SK-N-SH (cell line): ENCODE measurements at regions not wholly inside any gene's neighbourhood (a gene's known extent, or its start where the extent isn't known, plus 50 kb on each side); places are given as distances from the start of the nearest gene placed in this dataset.

ENCODE experiments used
- CTCF ChIA-PET: fragments of 300-600, 350-600 bp; formaldehyde crosslinking; extraction: SDS; loops from one replicate; lab custom pipeline; 2021; lab: Yijun Ruan, JAX
- POLR2A ChIA-PET: fragments of 350-600 bp; sonication (Branson Sonifier 250); formaldehyde crosslinking; extraction: SDS; loops from one replicate; lab custom pipeline; 2020; ENCODE audit warnings: antibody characterized with exemption, inconsistent platforms; lab: Yijun Ruan, JAX
- DNase-seq: peaks from one replicate; pipeline ENCODE4 v3.0.0; 2012
- H2AFZ ChIP-seq: fragments of 200-600 bp; sonication (generic); 2 replicates; pipeline ENCODE4 v1.8.1; 2016; ENCODE audit warnings: antibody characterized with exemption, mild to moderate bottlenecking, low read depth
- H3F3A ChIP-seq: fragments of 200-600 bp; sonication (generic); replicated peaks from 2 replicates; pipeline ENCODE3; 2016; ENCODE audit warnings: antibody characterized with exemption, mild to moderate bottlenecking; ENCODE audit not compliant: insufficient read depth
- H3K27ac ChIP-seq, 2 experiments: fragments of 200-500 bp in 1 of 2; fragments of 200-600 bp in 1 of 2; sonication (Bioruptor generic) in 1 of 2; sonication (generic), shearing (Covaris generic) in 1 of 2; 2 replicates each; pipeline versions ENCODE4 v1.5.1 to v1.6.1; 2014 to 2016; ENCODE audit warnings: low read depth in 2 of 2, inconsistent platforms in 1 of 2, low read length in 1 of 2, mild to moderate bottlenecking in 1 of 2, mixed read lengths in 1 of 2
- H3K27me3 ChIP-seq: fragments of 200-600 bp; sonication (generic), shearing (Covaris generic); 2 replicates; pipeline ENCODE4 v1.6.1; 2016; ENCODE audit warnings: mixed run types; ENCODE audit not compliant: insufficient read depth
- H3K36me3 ChIP-seq, 2 experiments: fragments of 200-500 bp in 1 of 2; fragments of 200-600 bp in 1 of 2; sonication (Bioruptor generic) in 1 of 2; sonication (generic) in 1 of 2; replicated peaks in 1 of 2; 2 replicates each; pipeline versions ENCODE3 to v1.5.1; 2014 to 2016; ENCODE audit warnings: low read length in 1 of 2, mild to moderate bottlenecking in 1 of 2; ENCODE audit not compliant: insufficient read depth in 2 of 2, control insufficient read depth in 1 of 2
- H3K4me1 ChIP-seq, 2 experiments: fragments of 200-500 bp in 1 of 2; fragments of 200-600 bp in 1 of 2; sonication (Bioruptor generic) in 1 of 2; sonication (generic), shearing (Covaris generic) in 1 of 2; 2 replicates each; pipeline versions ENCODE4 v1.5.1 to v1.6.1; 2014 to 2016; ENCODE audit warnings: low read depth in 1 of 2, low read length in 1 of 2, mixed run types in 1 of 2; ENCODE audit not compliant: insufficient read depth in 2 of 2, control insufficient read depth in 1 of 2
- H3K4me2 ChIP-seq: fragments of 200-600 bp; sonication (generic), shearing (Covaris generic); 2 replicates; pipeline ENCODE4 v1.6.1; 2017; ENCODE audit warnings: mixed run types
- H3K4me3 ChIP-seq, 2 experiments: fragments of 200-500 bp in 1 of 2; fragments of 200-600 bp in 1 of 2; sonication (Bioruptor generic) in 1 of 2; sonication (generic), shearing (Covaris generic) in 1 of 2; 2 replicates each; pipeline versions ENCODE4 v1.5.1 to v1.8.1; 2014 to 2016; ENCODE audit warnings: low read depth in 2 of 2, inconsistent platforms in 1 of 2, low read length in 1 of 2, mild to moderate bottlenecking in 1 of 2, mixed read lengths in 1 of 2, moderate library complexity in 1 of 2
- H3K79me2 ChIP-seq: fragments of 200-600 bp; sonication (generic); 2 replicates; pipeline ENCODE4 v1.8.1; 2017; ENCODE audit warnings: mild to moderate bottlenecking; ENCODE audit not compliant: insufficient read depth
- H3K9ac ChIP-seq: fragments of 200-600 bp; sonication (generic); 2 replicates; pipeline ENCODE4 v1.6.1; 2017; ENCODE audit warnings: mixed run types
- H3K9me2 ChIP-seq: fragments of 200-600 bp; sonication (generic); 2 replicates; pipeline ENCODE4 v1.6.1; 2017; ENCODE audit warnings: mixed run types
- H3K9me3 ChIP-seq: fragments of 200-600 bp; sonication (generic); 2 replicates; pipeline ENCODE4 v1.6.1; 2017; ENCODE audit warnings: mixed run types, mild to moderate bottlenecking, moderate library complexity
- H4K20me1 ChIP-seq: fragments of 200-600 bp; sonication (generic); 2 replicates; pipeline ENCODE4 v1.6.1; 2017; ENCODE audit warnings: mild to moderate bottlenecking, mixed run types; ENCODE audit not compliant: insufficient read depth
- FOXM1 ChIP-seq: IDR thresholded peaks from 2 replicates; pipeline ENCODE4 v1.4.0; 2012; ENCODE audit warnings: low read depth, mild to moderate bottlenecking
- GABPA ChIP-seq: IDR thresholded peaks from 2 replicates; pipeline ENCODE4 v1.4.0; 2012; ENCODE audit warnings: low read depth, mild to moderate bottlenecking
- PBX3 ChIP-seq: IDR thresholded peaks from 2 replicates; pipeline ENCODE4; 2012
- RXRA ChIP-seq: IDR thresholded peaks from 2 replicates; pipeline ENCODE4 v1.4.0; 2012; ENCODE audit warnings: low read depth, mild to moderate bottlenecking, borderline replicate concordance
- SIN3A ChIP-seq: IDR thresholded peaks from 2 replicates; pipeline ENCODE4 v1.6.1; 2012; ENCODE audit warnings: low read depth, mild to moderate bottlenecking, low read length, moderate library complexity, borderline replicate concordance
- TAF1 ChIP-seq: IDR thresholded peaks from 2 replicates; pipeline ENCODE4 v1.6.1; 2012; ENCODE audit warnings: low read depth, mild to moderate bottlenecking, low read length, moderate library complexity, borderline replicate concordance
- WGBS: methylation state at CpG from one replicate; pipeline ENCODE4 v1.1.6; 2017; ENCODE audit warnings: low lambda C conversion rate; 5-methylcytosine and 5-hydroxymethylcytosine counted together
- TF ChIP-seq, protein P1 (sequence below): IDR thresholded peaks from 2 replicates; pipeline ENCODE4 v1.4.0; 2012; ENCODE audit warnings: low read depth, borderline replicate concordance
- TF ChIP-seq, protein P2 (sequence below): IDR thresholded peaks from 2 replicates; pipeline ENCODE4 v1.4.0; 2012; ENCODE audit warnings: low read depth
- TF ChIP-seq, protein P3 (sequence below): IDR thresholded peaks from 2 replicates; pipeline ENCODE4 v1.6.1; 2012; ENCODE audit warnings: mild to moderate bottlenecking, low read depth, low read length, moderate library complexity
- TF ChIP-seq, protein P4 (sequence below): IDR thresholded peaks from 2 replicates; pipeline ENCODE4 v1.4.0; 2012; ENCODE audit warnings: low read depth, borderline replicate concordance
- TF ChIP-seq, protein P5 (sequence below): fragments of 150-350 bp; IDR thresholded peaks from 2 replicates; pipeline ENCODE4 v1.6.1; 2016; ENCODE audit warnings: mild to moderate bottlenecking, low read depth, low read length

DNA sequence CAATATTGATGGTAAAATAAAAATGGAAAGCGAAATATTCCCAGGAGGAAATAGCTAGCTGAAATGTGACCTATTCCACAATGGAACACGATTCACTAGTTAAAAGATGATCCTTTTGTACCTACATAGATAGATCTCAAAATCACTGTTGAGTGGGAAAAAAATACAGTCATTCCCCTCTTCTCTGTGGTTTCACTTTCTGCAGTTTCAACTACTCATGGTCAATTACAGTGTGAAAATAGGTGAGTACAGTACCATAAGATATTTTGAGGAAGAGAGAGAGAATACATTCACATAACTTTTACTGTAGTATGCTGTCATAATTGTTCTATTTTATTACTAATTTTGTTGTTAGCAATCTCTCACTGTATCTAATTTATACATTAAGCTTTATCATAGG is 56.0 kb upstream of the COL13A1 start:
- WGBS: 56% methylated on average over 2 of the region's 2 CpGs
- CTCF ChIA-PET: interaction anchor here (0.9 to 4.5 kb wide), 3 partner anchors 9 to 169 kb away, joined by 3 to 42 read pairs (median 4); no protein-coding TSS in a partner anchor
- Histone ChIP-seq H3K36me3 (no peaks in the 10 kb centered on the region), H3K27me3 (peaks cover 7% of the 10 kb centered on the region; the same call in 1 of the 2 replicates), H4K20me1 (no peaks in the 10 kb centered on the region), H3K9ac (no peak overlapping the region), H3K9me3 (no peaks in the 10 kb centered on the region), H3K27ac (no peak overlapping the region), H3F3A (no peaks in the 10 kb centered on the region), H3K9me2 (no peaks in the 10 kb centered on the region), H3K4me2 (no peak overlapping the region), H3K4me3 (no peak overlapping the region), H3K4me1 (peaks cover 5 to 8% of the 10 kb centered on the region in 2 experiments; a peak in 2 of 4 replicates), H2AFZ (no peak overlapping the region), H3K79me2 (no peaks in the 10 kb centered on the region)
- TF ChIP-seq RXRA: no peak
- no peak for DNase-seq
- POLR2A ChIA-PET: no interaction called here

- H3K36me3 ChIP-seq: no peaks in the 10 kb centered on the region
- H3K27ac ChIP-seq: no peak overlapping the region
- CTCF ChIA-PET: interaction anchor here (1.6 kb wide), 1 partner anchor 102 kb away, joined by 8 read pairs; no protein-coding TSS in a partner anchor
- H3K4me3 ChIP-seq: no peak overlapping the region
- H3K79me2 ChIP-seq: no peaks in the 10 kb centered on the region
- H3K9ac ChIP-seq: no peak overlapping the region
- no peaks in the 10 kb centered on the region for H4K20me1 ChIP-seq
- WGBS: 95% methylated on average over 5 of the region's 5 CpGs
- DNase-seq: no peak
- POLR2A ChIA-PET: no interaction called here
- H3K27me3 ChIP-seq: peaks cover 7% of the 10 kb centered on the region; the same call in 1 of the 2 replicates
- TF ChIP-seq PBX3: no peak
- TF ChIP-seq, protein P1, sequence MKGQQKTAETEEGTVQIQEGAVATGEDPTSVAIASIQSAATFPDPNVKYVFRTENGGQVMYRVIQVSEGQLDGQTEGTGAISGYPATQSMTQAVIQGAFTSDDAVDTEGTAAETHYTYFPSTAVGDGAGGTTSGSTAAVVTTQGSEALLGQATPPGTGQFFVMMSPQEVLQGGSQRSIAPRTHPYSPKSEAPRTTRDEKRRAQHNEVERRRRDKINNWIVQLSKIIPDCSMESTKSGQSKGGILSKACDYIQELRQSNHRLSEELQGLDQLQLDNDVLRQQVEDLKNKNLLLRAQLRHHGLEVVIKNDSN: no peak
- TF ChIP-seq, protein P2, sequence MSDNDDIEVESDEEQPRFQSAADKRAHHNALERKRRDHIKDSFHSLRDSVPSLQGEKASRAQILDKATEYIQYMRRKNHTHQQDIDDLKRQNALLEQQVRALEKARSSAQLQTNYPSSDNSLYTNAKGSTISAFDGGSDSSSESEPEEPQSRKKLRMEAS: no peak
- TF ChIP-seq, protein P3, sequence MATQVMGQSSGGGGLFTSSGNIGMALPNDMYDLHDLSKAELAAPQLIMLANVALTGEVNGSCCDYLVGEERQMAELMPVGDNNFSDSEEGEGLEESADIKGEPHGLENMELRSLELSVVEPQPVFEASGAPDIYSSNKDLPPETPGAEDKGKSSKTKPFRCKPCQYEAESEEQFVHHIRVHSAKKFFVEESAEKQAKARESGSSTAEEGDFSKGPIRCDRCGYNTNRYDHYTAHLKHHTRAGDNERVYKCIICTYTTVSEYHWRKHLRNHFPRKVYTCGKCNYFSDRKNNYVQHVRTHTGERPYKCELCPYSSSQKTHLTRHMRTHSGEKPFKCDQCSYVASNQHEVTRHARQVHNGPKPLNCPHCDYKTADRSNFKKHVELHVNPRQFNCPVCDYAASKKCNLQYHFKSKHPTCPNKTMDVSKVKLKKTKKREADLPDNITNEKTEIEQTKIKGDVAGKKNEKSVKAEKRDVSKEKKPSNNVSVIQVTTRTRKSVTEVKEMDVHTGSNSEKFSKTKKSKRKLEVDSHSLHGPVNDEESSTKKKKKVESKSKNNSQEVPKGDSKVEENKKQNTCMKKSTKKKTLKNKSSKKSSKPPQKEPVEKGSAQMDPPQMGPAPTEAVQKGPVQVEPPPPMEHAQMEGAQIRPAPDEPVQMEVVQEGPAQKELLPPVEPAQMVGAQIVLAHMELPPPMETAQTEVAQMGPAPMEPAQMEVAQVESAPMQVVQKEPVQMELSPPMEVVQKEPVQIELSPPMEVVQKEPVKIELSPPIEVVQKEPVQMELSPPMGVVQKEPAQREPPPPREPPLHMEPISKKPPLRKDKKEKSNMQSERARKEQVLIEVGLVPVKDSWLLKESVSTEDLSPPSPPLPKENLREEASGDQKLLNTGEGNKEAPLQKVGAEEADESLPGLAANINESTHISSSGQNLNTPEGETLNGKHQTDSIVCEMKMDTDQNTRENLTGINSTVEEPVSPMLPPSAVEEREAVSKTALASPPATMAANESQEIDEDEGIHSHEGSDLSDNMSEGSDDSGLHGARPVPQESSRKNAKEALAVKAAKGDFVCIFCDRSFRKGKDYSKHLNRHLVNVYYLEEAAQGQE: no peak
- TF ChIP-seq, protein P4, sequence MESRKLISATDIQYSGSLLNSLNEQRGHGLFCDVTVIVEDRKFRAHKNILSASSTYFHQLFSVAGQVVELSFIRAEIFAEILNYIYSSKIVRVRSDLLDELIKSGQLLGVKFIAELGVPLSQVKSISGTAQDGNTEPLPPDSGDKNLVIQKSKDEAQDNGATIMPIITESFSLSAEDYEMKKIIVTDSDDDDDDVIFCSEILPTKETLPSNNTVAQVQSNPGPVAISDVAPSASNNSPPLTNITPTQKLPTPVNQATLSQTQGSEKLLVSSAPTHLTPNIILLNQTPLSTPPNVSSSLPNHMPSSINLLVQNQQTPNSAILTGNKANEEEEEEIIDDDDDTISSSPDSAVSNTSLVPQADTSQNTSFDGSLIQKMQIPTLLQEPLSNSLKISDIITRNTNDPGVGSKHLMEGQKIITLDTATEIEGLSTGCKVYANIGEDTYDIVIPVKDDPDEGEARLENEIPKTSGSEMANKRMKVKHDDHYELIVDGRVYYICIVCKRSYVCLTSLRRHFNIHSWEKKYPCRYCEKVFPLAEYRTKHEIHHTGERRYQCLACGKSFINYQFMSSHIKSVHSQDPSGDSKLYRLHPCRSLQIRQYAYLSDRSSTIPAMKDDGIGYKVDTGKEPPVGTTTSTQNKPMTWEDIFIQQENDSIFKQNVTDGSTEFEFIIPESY: no peak
- no peak for TF ChIP-seq FOXM1
- TF ChIP-seq, protein P5, sequence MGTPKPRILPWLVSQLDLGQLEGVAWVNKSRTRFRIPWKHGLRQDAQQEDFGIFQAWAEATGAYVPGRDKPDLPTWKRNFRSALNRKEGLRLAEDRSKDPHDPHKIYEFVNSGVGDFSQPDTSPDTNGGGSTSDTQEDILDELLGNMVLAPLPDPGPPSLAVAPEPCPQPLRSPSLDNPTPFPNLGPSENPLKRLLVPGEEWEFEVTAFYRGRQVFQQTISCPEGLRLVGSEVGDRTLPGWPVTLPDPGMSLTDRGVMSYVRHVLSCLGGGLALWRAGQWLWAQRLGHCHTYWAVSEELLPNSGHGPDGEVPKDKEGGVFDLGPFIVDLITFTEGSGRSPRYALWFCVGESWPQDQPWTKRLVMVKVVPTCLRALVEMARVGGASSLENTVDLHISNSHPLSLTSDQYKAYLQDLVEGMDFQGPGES: no peak
- no peak for TF ChIP-seq TAF1
- TF ChIP-seq SIN3A: no peak
- TF ChIP-seq GABPA: no peak
- peaks cover 5 to 8% of the 10 kb centered on the region in 2 experiments; a peak in 2 of 4 replicates for H3K4me1 ChIP-seq
- H3K9me3 ChIP-seq: no peaks in the 10 kb centered on the region
- H3K4me2 ChIP-seq: no peak overlapping the region
- no peaks in the 10 kb centered on the region for H3F3A ChIP-seq
- no peak overlapping the region for H2AFZ ChIP-seq
- H3K9me2 ChIP-seq: no peaks in the 10 kb centered on the region
These were observed 54.5 kb upstream of the COL13A1 start for GRCh38 chr10:69747179-69747578.
